H1 (cell line): ENCODE measurements at regions not wholly inside any gene's neighbourhood (a gene's known extent, or its start where the extent isn't known, plus 50 kb on each side); places are given as distances from the start of the nearest gene placed in this dataset.

Experiments
- CTCF ChIA-PET: fragments of 300-600 bp; sonication (Branson Sonifier 250); formaldehyde crosslinking; loops from one replicate; lab custom pipeline; 2021; ENCODE audit not compliant: partially characterized antibody; lab: Charles Lee
- POLR2A ChIA-PET: fragments of 300-600 bp; sonication (Branson Sonifier 250); formaldehyde crosslinking; loops from one replicate; lab custom pipeline; 2021; ENCODE audit warnings: inconsistent platforms; ENCODE audit not compliant: partially characterized antibody; lab: Charles Lee
- DNase-seq, 2 experiments: peaks; one replicate each; pipeline versions ENCODE4 v3.0.0 to v3.0.0-alpha.2; 2010 to 2022; ENCODE audit warnings: low spot score in 2 of 2, low read depth in 1 of 2, mixed read lengths in 1 of 2
- FAIRE-seq: peaks from 2 replicates; lab custom pipeline; 2011; peaks lifted over from hg19 to GRCh38; lab: Jason Lieb, UNC
- H2AFZ ChIP-seq: 2 replicates; pipeline ENCODE4 v1.8.1; 2012; ENCODE audit warnings: low read length, inconsistent platforms
- H2AK5ac ChIP-seq: 2 replicates; pipeline ENCODE4 v1.6.1; 2013; ENCODE audit warnings: low read depth, low read length
- H2BK120ac ChIP-seq: replicated peaks from 2 replicates; pipeline ENCODE3; 2013; ENCODE audit warnings: low read depth, low read length, inconsistent platforms
- H2BK12ac ChIP-seq: 2 replicates; pipeline ENCODE4 v1.6.1; 2013; ENCODE audit warnings: low read depth, low read length
- H2BK15ac ChIP-seq: 2 replicates; pipeline ENCODE4 v1.6.1; 2013; ENCODE audit warnings: low read length
- H2BK20ac ChIP-seq: 2 replicates; pipeline ENCODE4 v1.6.1; 2013; ENCODE audit warnings: low read length
- H2BK5ac ChIP-seq: 2 replicates; pipeline ENCODE4 v1.6.1; 2013; ENCODE audit warnings: low read depth, low read length
- H3K14ac ChIP-seq: 2 replicates; pipeline ENCODE4 v1.6.1; 2013; ENCODE audit warnings: inconsistent platforms; ENCODE audit not compliant: insufficient read length
- H3K18ac ChIP-seq: 2 replicates; pipeline ENCODE4 v1.6.1; 2013; ENCODE audit warnings: low read length; ENCODE audit errors: extremely low read depth
- H3K23ac ChIP-seq: 2 replicates; pipeline ENCODE4 v1.6.1; 2013; ENCODE audit warnings: inconsistent platforms; ENCODE audit not compliant: insufficient read length
- H3K23me2 ChIP-seq: 2 replicates; pipeline ENCODE4 v1.6.1; 2013; ENCODE audit warnings: low read depth, low read length
- H3K27ac ChIP-seq: 2 replicates; pipeline ENCODE4 v1.6.1; 2011; ENCODE audit warnings: low read depth, low read length, inconsistent platforms
- H3K27me3 ChIP-seq, 4 experiments: replicated peaks in 1 of 4; 1 replicate in 1 of 4; 2 replicates in 3 of 4; pipeline versions ENCODE4 v1.6.1 to v1.8.1; 2011 to 2013; ENCODE audit warnings: low read length in 3 of 4, mild to moderate bottlenecking in 3 of 4, inconsistent platforms in 2 of 4, mixed read lengths in 2 of 4, moderate library complexity in 1 of 4; ENCODE audit not compliant: control insufficient read depth in 3 of 4, insufficient read depth in 3 of 4; ENCODE audit errors: extremely low read depth in 1 of 4
- H3K36me3 ChIP-seq, 4 experiments: 2 replicates each; pipeline versions ENCODE4 v1.6.1 to v1.8.1; 2011 to 2013; ENCODE audit warnings: mild to moderate bottlenecking in 4 of 4, low read length in 3 of 4, moderate library complexity in 2 of 4, control low read depth in 1 of 4, inconsistent platforms in 1 of 4; ENCODE audit not compliant: insufficient read depth in 4 of 4, control insufficient read depth in 2 of 4
- H3K4ac ChIP-seq: replicated peaks from 2 replicates; pipeline ENCODE3; 2013; ENCODE audit warnings: low read length, low read depth, mixed read lengths, inconsistent platforms; ENCODE audit not compliant: insufficient read length
- H3K4me1 ChIP-seq, 4 experiments: replicated peaks in 1 of 4; 1 replicate in 1 of 4; 2 replicates in 3 of 4; pipeline versions ENCODE4 v1.6.1 to v1.8.1; 2011 to 2013; ENCODE audit warnings: low read length in 3 of 4, inconsistent platforms in 2 of 4, mixed read lengths in 1 of 4; ENCODE audit not compliant: insufficient read depth in 4 of 4, control insufficient read depth in 3 of 4
- H3K4me2 ChIP-seq, 2 experiments: 2 replicates each; pipeline versions ENCODE4 v1.6.1 to v1.8.1; 2011 to 2013; ENCODE audit warnings: low read depth in 2 of 2, low read length in 2 of 2, control low read depth in 1 of 2, inconsistent platforms in 1 of 2, mild to moderate bottlenecking in 1 of 2; ENCODE audit not compliant: insufficient read depth in 1 of 2
- H3K4me3 ChIP-seq, 4 experiments: fragments of 200-600, 300-600 bp in 1 of 4; sonication (generic), shearing (Covaris generic), sonication (Bioruptor Twin) in 1 of 4; 2 replicates each; pipeline versions ENCODE4 v1.5.1 to v1.8.1; 2011 to 2016; ENCODE audit warnings: low read length in 4 of 4, low read depth in 3 of 4, control low read depth in 2 of 4, inconsistent platforms in 2 of 4, mild to moderate bottlenecking in 2 of 4, mixed read lengths in 1 of 4, moderate library complexity in 1 of 4; ENCODE audit not compliant: insufficient read depth in 2 of 4; ENCODE audit errors: extremely low read depth in 1 of 4
- H3K56ac ChIP-seq: replicated peaks from 2 replicates; pipeline ENCODE3; 2013; ENCODE audit warnings: low read depth, mild to moderate bottlenecking, mixed read lengths, low read length, inconsistent platforms; ENCODE audit not compliant: insufficient read length
- H3K79me1 ChIP-seq: 2 replicates; pipeline ENCODE4 v1.6.1; 2013; ENCODE audit warnings: low read depth, low read length, control low read depth
- H3K79me2 ChIP-seq, 2 experiments: 2 replicates each; pipeline versions ENCODE4 v1.6.1 to v1.8.1; 2012 to 2013; ENCODE audit warnings: low read length in 2 of 2, mild to moderate bottlenecking in 2 of 2, inconsistent platforms in 1 of 2; ENCODE audit not compliant: insufficient read depth in 2 of 2, control insufficient read depth in 1 of 2
- H3K9ac ChIP-seq, 4 experiments: replicated peaks in 1 of 4; 1 replicate in 1 of 4; 2 replicates in 3 of 4; pipeline versions ENCODE4 v1.6.1 to v1.8.1; 2011 to 2013; ENCODE audit warnings: low read depth in 3 of 4, low read length in 3 of 4, control low read depth in 2 of 4, mild to moderate bottlenecking in 2 of 4, moderate library complexity in 2 of 4, inconsistent platforms in 1 of 4; ENCODE audit errors: extremely low read depth in 1 of 4
- H3K9me3 ChIP-seq, 2 experiments: 2 replicates each; pipeline versions ENCODE4 v1.6.1 to v1.8.1; 2012 to 2013; ENCODE audit warnings: mild to moderate bottlenecking in 2 of 2, moderate library complexity in 2 of 2, control low read depth in 1 of 2, inconsistent platforms in 1 of 2, low read depth in 1 of 2, low read length in 1 of 2, mixed read lengths in 1 of 2; ENCODE audit not compliant: insufficient read depth in 2 of 2
- H4K20me1 ChIP-seq, 2 experiments: replicated peaks in 1 of 2; 2 replicates each; pipeline versions ENCODE3 to v1.8.1; 2011 to 2013; ENCODE audit warnings: inconsistent platforms in 2 of 2, low read length in 2 of 2, mild to moderate bottlenecking in 1 of 2; ENCODE audit not compliant: insufficient read depth in 2 of 2, control insufficient read depth in 1 of 2
- H4K5ac ChIP-seq: 2 replicates; pipeline ENCODE4 v1.6.1; 2013; ENCODE audit warnings: low read length, low read depth, mixed read lengths, inconsistent platforms; ENCODE audit not compliant: insufficient read length
- H4K8ac ChIP-seq: 2 replicates; pipeline ENCODE4 v1.8.0; 2013; ENCODE audit warnings: mild to moderate bottlenecking, moderate library complexity, low read length, inconsistent platforms; ENCODE audit not compliant: insufficient read depth; ENCODE audit errors: extremely low read depth
- H4K91ac ChIP-seq: replicated peaks from 2 replicates; pipeline ENCODE3; 2013; ENCODE audit warnings: low read length, mixed read lengths, inconsistent platforms; ENCODE audit not compliant: insufficient read length
- ASH2L ChIP-seq: fragments of 200-600, 300-600 bp; sonication (generic); IDR thresholded peaks from one replicate; pipeline ENCODE4 v1.7.1; 2017; ENCODE audit warnings: low read length
- CBX5 ChIP-seq: fragments of 300-800, 300-1000 bp; sonication (generic); IDR thresholded peaks from 2 replicates; pipeline ENCODE4 v1.7.1; 2016; ENCODE audit warnings: antibody characterized with exemption, low read length, low read depth
- CHD1 ChIP-seq: IDR thresholded peaks from 2 replicates; pipeline ENCODE4 v1.6.1; 2012; ENCODE audit warnings: low read depth, low read length, improper control_type of control experiment
- CTBP2 ChIP-seq: IDR thresholded peaks from 2 replicates; pipeline ENCODE4 v1.7.0; 2011; ENCODE audit warnings: borderline replicate concordance, mild to moderate bottlenecking, moderate library complexity, mixed read lengths, low read length; ENCODE audit not compliant: insufficient read depth, insufficient read length
- EZH2 ChIP-seq: fragments of 200-600 bp; sonication (generic); IDR thresholded peaks from 2 replicates; pipeline ENCODE4 v1.7.1; 2012; ENCODE audit warnings: low read depth, mild to moderate bottlenecking, moderate library complexity, low read length, inconsistent platforms; ENCODE audit not compliant: severe bottlenecking
- FOSL1 ChIP-seq: IDR thresholded peaks from 2 replicates; pipeline ENCODE4 v1.6.1; 2011; ENCODE audit warnings: mild to moderate bottlenecking, low read depth, low read length, moderate library complexity; ENCODE audit not compliant: insufficient read depth
- GABPA ChIP-seq: IDR thresholded peaks from 2 replicates; pipeline ENCODE4 v1.6.1; 2011; ENCODE audit warnings: mild to moderate bottlenecking, low read length, moderate library complexity, borderline replicate concordance; ENCODE audit not compliant: insufficient read depth
- GTF2F1 ChIP-seq: IDR thresholded peaks from 2 replicates; pipeline ENCODE4 v1.6.1; 2012; ENCODE audit warnings: low read depth, low read length, improper control_type of control experiment, borderline replicate concordance
- KDM5A ChIP-seq: fragments of 200-600 bp; IDR thresholded peaks from 2 replicates; pipeline ENCODE4 v1.7.1; 2012; ENCODE audit warnings: mild to moderate bottlenecking, low read length, inconsistent platforms, mixed read lengths
- NRF1 ChIP-seq: IDR thresholded peaks from 2 replicates; pipeline ENCODE4 v1.6.1; 2011; ENCODE audit warnings: mild to moderate bottlenecking, low read depth, low read length, improper control_type of control experiment
- POLR2A ChIP-seq, 2 experiments: IDR thresholded peaks; 1 replicate in 1 of 2; 2 replicates in 1 of 2; pipeline ENCODE4 v1.6.1; 2011; ENCODE audit warnings: low read depth in 2 of 2, low read length in 2 of 2, mild to moderate bottlenecking in 2 of 2; ENCODE audit errors: control extremely low read depth in 1 of 2
- RBBP5 ChIP-seq: IDR thresholded peaks from 2 replicates; pipeline ENCODE4 v1.7.1; 2012; ENCODE audit warnings: low read depth, mild to moderate bottlenecking, inconsistent platforms, low read length, moderate library complexity, borderline replicate concordance
- RFX5 ChIP-seq: IDR thresholded peaks from 2 replicates; pipeline ENCODE4 v1.6.1; 2011; ENCODE audit warnings: low read depth, low read length, improper control_type of control experiment, borderline replicate concordance
- SP1 ChIP-seq: IDR thresholded peaks from 2 replicates; pipeline ENCODE4 v1.6.1; 2011; ENCODE audit warnings: low read depth, low read length
- SP2 ChIP-seq: IDR thresholded peaks from 2 replicates; pipeline ENCODE4 v1.6.1; 2012; ENCODE audit warnings: mild to moderate bottlenecking, low read length, inconsistent platforms
- SP4 ChIP-seq: IDR thresholded peaks from 2 replicates; pipeline ENCODE4 v1.6.1; 2012; ENCODE audit warnings: low read length, inconsistent platforms
- TBP ChIP-seq: IDR thresholded peaks from 2 replicates; pipeline ENCODE4 v1.6.1; 2011; ENCODE audit warnings: low read depth, low read length, improper control_type of control experiment
- YY1 ChIP-seq: IDR thresholded peaks from 2 replicates; pipeline ENCODE4 v1.6.1; 2011; ENCODE audit warnings: low read depth, mild to moderate bottlenecking, low read length

GRCh38 chr4:149885896-149886295 is 70.3 kb upstream of the IQCM start:
- Histone ChIP-seq H3K9me3 (no peaks in the 10 kb centered on the region), H4K5ac (no peak overlapping the region), H3K79me1 (no peaks in the 10 kb centered on the region), H4K8ac (no peak overlapping the region), H2BK120ac (no peak overlapping the region), H3K23me2 (no peaks in the 10 kb centered on the region; the same call in 1 of the 2 replicates), H3K27ac (no peak overlapping the region), H2AFZ (no peak overlapping the region), H3K4me2 (no peak overlapping the region), H3K56ac (no peak overlapping the region), H2BK20ac (no peak overlapping the region), H2BK15ac (no peak overlapping the region), H3K4me3 (no peak overlapping the region)
- no peak for DNase-seq
- POLR2A ChIA-PET: no interaction called here
- no peak for TF ChIP-seq RFX5
- TF ChIP-seq YY1: no peak
- TF ChIP-seq ASH2L: no peak
- TF ChIP-seq GTF2F1: no peak
- no peak for TF ChIP-seq FOSL1
- no peak for TF ChIP-seq POLR2A (IDR thresholded peaks at IDR 0.05; ENCODE audit: control extremely low read depth in 1 of 2, low read depth in 2 of 2, low read length in 2 of 2)
- no peak for TF ChIP-seq RBBP5
- TF ChIP-seq SP4: no peak
- TF ChIP-seq EZH2: no peak
- no peak for TF ChIP-seq SP1
- no peak for TF ChIP-seq CBX5
- TF ChIP-seq CHD1: no peak
- TF ChIP-seq NRF1: no peak
- TF ChIP-seq KDM5A: no peak
- no peak for TF ChIP-seq SP2
- TF ChIP-seq CTBP2: no peak
- TF ChIP-seq GABPA: no peak
- no peak for TF ChIP-seq TBP
- TF ChIP-seq, all 59 proteins: peak for 0
- no peak overlapping the region for H3K4ac ChIP-seq
- H2AK5ac ChIP-seq: no peak overlapping the region
- no peak overlapping the region for H3K14ac ChIP-seq
- no peak overlapping the region for H2BK12ac ChIP-seq
- FAIRE-seq: no peak
- no peak overlapping the region for H3K18ac ChIP-seq
- no peaks in the 10 kb centered on the region for H3K79me2 ChIP-seq
- no peaks in the 10 kb centered on the region for H3K36me3 ChIP-seq
- no peaks in the 10 kb centered on the region for H3K27me3 ChIP-seq
- no peaks in the 10 kb centered on the region for H3K4me1 ChIP-seq
- H3K9ac ChIP-seq: no peak overlapping the region
- H3K23ac ChIP-seq: no peak overlapping the region
- H2BK5ac ChIP-seq: no peak overlapping the region
- CTCF ChIA-PET: interaction anchor here (0.6 to 3.2 kb wide), 2 partner anchors 11 to 337 kb away, joined by 3 to 10 read pairs; no protein-coding TSS in a partner anchor
- H4K20me1 ChIP-seq: no peaks in the 10 kb centered on the region
- H4K91ac ChIP-seq: no peak overlapping the region
